Activated T-cell treated with anti-CD3 and anti-CD28 coated beads for 24 hours (primary cell): ENCODE measurements at regions not wholly inside any gene's neighbourhood (a gene's known extent, or its start where the extent isn't known, plus 50 kb on each side); places are given as distances from the start of the nearest gene placed in this dataset.

Experiments used
- DNase-seq: peaks from one replicate; pipeline ENCODE4 v3.0.0-alpha.2; 2020; ENCODE audit warnings: low read depth

DNA sequence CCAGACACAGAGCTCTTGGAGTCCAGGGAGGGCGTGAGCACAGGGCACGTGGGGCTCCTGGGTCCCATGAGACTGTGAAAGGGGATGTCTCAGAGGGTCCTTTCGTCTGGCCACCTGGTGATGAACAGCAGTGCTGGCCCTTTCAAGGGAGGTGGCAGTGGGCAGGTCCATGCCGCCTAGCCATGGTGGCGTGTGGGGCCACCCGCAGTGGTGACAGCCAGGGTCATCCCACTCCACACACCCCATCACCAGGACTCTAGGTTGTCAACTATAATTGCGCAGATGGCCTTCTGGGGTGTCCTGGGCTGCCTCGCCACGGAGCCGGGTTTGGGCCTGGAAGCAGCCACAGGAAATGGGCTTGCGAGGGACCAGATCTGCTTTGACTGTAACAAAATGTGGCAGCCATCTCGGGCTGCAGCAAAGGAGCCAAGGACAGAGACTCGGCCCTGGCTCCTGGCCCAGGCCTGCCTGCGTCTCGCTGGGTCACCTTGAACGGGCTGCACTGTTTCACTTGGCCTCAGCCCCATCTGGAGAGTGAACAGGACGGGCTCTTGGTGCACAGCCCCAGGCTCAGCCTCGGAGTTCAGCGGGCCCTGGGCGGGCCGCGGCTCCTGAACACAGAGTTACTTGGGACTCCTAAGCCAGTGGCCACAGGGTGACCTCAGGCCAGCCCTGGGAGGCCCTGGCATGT lies 1350.5 kb downstream of the BRD1 start:
- DNase-seq, result no peak

DNA sequence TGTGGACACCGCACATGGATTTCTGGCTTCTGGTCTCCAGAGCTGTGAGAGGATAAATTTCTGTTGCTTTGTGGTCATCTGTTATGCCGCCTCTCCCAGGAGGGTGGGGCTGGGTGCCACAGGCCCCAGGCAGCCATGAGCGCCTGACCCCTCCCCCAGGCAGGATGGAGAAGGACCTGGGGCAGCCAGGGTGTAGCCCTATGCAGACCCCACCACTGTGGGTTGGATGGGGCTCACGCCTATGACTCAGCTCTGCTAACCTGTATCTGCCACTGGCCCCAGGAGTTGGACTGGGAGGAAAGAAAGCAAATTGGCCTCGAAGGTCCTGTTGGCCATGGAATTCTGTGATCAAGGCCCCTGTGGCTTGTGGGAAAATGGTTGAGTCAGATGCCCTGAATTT lies 1351.1 kb downstream of the BRD1 start:
- DNase-seq, result no peak

DNA sequence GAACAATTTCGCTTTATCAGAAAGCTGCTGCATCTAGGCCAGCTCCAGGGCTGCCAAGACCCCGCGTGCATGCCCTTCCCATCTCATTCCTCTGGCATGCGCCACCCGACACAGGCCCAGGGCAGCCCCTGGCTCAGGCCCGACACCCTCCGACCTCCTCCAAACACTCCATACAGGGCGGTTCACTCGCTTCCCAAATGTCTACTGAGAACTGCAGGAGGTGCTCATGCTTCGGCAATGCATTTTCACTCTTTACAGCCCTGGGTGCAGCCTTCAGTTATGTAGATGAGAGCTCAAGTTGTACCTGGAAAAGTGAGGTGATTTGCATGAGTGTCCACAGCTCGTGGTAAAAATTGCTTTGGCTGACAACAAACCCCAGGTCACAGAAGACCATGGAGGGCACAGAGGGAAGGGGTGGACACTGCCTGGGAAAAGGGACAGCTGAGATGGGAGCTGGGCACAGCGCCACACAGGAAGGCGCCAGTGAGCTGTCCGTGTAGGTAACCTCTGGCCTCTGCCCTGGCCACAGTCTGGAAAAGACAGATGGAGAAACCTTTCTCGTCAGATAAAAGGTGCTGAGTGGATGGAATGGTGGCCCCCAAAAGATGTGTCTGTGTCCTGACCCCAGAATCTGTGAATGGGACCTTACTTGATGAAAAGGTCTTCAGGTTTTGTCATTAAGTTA lies 1351.9 kb downstream of the BRD1 start:
- no peak for DNase-seq

GRCh38 chr22:48474881-48475280 lies 1352.8 kb downstream of the BRD1 start:
- no peak for DNase-seq

DNA sequence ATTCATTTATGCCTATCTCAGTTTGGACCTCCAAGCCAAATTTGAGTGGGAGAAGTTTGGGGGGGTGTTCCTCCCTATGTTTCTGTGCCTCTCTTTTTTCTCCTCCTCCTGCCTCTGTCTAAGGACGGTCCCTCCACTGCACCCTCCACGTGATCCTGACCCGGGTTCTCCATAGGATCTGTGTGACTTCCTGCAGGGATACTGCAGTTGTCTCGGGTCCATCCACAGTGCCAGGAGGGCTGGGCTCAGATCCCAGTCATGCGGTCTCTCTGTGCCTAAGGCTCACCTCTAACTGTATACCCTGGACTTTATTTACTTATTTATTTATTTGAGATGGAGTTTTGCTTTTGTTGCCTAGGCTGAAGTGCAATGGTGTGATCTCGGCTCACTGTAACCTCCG lies 1354.5 kb downstream of the BRD1 start:
- no peak for DNase-seq

- no peak for DNase-seq
These were observed 1363.4 kb downstream of the BRD1 start for GRCh38 chr22:48464246-48464645.

- no peak for DNase-seq
These were observed 1367.5 kb downstream of the BRD1 start for GRCh38 chr22:48459859-48460823.

DNA sequence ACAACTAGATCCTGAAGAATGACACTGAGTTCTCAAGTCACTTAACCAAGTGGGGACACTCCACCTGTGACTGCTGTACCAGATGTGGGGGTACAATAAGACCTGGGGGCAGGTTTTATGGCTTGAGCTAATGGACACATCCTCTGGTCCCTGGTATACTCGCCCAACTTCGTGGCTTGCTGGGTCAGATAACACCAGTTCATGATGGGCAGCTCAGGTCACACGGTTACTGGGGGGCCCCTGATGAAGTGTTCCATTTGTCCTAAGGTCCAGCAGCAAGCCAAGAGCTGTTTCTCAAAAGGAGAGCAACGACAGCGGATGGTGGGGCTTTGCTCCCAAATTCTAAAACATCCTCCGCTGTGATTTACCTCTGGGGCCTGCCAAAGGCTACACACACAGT lies 1368.4 kb downstream of the BRD1 start:
- DNase-seq, result no peak

GRCh38 chr22:48456449-48456848 lies 1371.2 kb downstream of the BRD1 start:
- no peak for DNase-seq

DNA sequence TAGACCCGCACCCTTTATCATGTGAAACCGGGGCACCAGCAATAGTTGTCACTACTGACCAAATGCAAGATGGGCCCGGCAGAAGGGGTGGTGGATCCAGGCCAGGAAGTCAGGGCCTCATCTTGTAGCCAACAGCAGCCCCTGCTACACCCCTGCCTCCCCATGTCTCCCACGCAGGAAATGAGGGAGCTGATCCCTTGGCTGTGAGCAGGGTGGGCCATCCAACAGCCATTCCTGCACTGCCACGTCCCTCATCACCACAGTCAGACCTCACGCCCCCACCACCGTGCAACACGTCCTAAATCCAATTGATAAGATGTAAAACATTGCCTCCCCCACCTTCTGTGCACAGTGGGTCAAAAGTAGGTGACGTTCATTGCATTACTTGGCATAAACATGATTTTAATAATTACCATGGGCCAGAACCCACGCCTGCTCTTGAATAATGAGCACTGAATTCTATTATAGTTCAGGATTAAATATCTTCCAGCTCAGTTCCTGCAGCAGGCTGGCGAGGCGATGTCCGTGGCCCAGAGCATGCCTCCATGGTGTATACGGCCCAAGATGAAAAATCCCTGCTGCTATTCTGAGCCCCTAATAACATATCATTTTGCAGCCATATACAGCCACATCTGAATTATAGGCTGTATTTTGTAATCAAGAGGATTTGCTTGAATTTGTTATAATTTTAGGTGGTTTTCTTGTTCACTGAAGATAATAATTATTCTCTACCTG lies 1373.8 kb downstream of the BRD1 start:
- no peak for DNase-seq

DNA sequence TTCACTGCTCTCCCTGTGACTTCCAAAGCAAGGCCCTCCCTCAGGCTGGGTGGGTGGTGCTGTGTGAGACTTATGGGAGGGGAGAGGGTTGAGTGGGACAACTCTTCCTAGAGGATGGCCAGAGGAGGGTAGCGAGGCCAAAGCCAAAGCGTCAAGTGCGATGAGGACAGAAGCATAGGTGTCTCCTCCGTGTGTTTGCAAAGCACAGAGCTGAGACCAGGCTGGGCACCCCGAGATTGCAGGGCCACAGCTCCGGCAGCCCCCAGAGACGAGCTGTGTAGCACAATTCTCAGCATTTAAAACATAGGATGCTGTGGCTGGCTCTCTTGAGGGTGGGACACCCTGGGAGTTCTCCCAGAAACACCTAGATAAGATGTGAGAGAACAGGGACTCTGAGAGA lies 1374.5 kb downstream of the BRD1 start:
- no peak for DNase-seq

DNA sequence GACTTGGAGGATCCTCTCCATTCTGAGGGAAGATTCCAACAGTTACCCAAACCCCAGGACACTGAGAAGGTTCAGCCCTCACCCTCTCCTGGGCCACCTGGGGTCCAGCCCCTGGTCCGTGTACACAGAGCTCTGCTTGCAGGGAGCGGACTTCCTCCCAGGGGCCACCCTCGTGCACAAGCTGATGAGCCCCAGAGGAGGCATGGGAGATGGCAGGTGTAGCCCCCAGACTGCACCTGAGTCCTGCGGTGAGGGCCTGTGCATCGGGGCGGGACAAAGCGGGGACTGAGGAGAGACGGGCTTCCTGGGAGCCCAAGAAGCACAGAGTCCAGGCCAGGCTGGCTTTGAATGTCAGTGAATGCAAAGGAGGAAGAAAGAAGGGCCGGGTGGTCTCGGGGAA lies 1374.9 kb downstream of the BRD1 start:
- no peak for DNase-seq

- DNase-seq, result no peak
These were observed 1375.8 kb downstream of the BRD1 start for GRCh38 chr22:48451891-48452290.

DNA sequence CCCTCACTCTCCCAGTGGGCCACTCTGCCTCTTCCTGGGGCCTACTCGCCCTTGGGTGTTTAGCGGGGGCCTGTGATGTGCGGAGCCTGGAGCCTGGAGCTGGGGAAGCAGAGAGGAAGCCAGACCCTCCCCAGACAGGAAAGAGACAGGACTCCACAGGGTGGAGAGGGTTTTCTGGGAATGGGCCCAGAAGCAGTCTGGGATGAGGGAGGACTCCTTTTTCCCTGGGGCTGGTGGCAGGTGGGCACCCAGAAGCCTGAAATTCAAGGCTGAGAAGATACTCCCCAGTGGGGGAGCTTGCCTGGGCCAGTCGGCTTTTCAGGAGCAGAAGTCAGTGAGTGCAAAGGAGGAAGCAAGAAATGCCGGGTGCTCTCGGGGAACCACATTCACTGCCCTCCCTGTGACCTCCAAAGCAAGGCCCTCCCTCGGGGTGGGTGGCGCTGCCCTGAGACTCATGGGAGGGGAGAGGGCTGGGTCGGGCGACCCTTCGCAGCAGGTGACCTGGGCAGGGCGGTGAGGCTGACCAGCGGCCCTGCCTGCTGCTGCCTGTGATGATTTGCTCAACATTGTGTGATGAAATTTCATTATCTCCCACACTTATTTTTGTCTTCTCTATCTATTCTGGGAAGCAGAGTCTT lies 1377.4 kb downstream of the BRD1 start:
- no peak for DNase-seq

DNA sequence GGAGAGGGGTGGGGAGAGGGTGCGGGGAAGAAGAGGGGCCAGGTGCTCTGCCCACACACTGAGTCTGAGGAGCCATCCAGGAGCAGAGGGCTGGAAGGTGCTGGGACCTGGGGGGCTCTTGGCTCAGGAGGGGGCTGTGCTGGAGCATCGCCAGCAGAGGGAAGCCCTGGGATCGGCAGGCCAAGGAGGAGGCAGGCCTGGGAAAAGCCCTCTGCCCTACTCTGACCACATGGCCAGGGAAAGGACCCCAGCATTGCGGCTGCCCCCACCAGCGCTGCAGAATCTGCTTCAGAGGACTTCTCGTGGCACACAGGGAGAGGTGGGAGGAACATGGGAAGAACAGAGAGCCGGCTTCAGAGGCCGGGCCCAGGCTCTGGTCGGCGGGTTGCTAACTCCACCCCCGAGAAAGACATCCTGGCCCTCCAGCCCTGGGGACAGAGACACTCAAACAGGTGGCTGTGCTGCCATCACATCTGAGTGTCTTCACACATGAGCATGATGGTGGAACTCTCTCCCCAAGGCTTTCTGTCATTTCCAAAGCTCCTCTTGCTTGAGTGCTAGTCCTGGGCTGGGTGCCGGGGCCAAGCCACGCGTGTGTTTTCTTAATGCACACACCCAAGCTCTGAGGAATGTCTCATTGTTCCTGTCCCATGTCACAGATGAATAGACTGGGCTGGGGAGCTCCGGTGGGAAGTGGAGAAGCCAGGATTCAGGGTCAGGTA lies 1378.0 kb downstream of the BRD1 start:
- no peak for DNase-seq

- no peak for DNase-seq
These were observed 1378.9 kb downstream of the BRD1 start for GRCh38 chr22:48448821-48449220.

- DNase-seq, result no peak
These were observed 1382.4 kb downstream of the BRD1 start for GRCh38 chr22:48445113-48445827.

- no peak for DNase-seq
These were observed 1383.2 kb downstream of the BRD1 start for GRCh38 chr22:48444320-48445112.

GRCh38 chr22:48443680-48444079 lies 1384.0 kb downstream of the BRD1 start:
- no peak for DNase-seq
